Activated CD4-positive, alpha-beta T cell treated with anti-CD3 and anti-CD28 coated beads, Interleukin-2, Interleukin-4, amounts not matched to agents 100 ng/mL and 50 ng/mL, durations not matched to agents 16 hours and 8 hours (primary cell): ENCODE measurements at regions not wholly inside any gene's neighbourhood (a gene's known extent, or its start where the extent isn't known, plus 50 kb on each side); places are given as distances from the start of the nearest gene placed in this dataset.

Experiments
- DNase-seq: peaks from one replicate; pipeline ENCODE4 v3.0.0-alpha.2; 2020; ENCODE audit warnings: low spot score

- DNase-seq: no peak
Measured at GRCh38 chr11:8340296-8340695, 76.6 kb upstream of the LMO1 start.

GRCh38 chr11:8339592-8340022, 75.9 kb upstream of the LMO1 start:
- DNase-seq: no peak

- peak; percentile 25 for DNase-seq
Measured at GRCh38 chr11:8338138-8338537, 74.5 kb upstream of the LMO1 start.

- DNase-seq: no peak
Measured at GRCh38 chr11:8337130-8337795, 73.6 kb upstream of the LMO1 start.

- DNase-seq: no peak
Measured at GRCh38 chr11:8336356-8337129, 72.9 kb upstream of the LMO1 start.

- DNase-seq: no peak
Measured at GRCh38 chr11:8335683-8336082, 72.0 kb upstream of the LMO1 start.

GRCh38 chr11:8335186-8335585, 71.5 kb upstream of the LMO1 start:
- DNase-seq: no peak

GRCh38 chr11:8333811-8334401, 70.2 kb upstream of the LMO1 start:
- no peak for DNase-seq

GRCh38 chr11:8333376-8333775, 69.7 kb upstream of the LMO1 start:
- DNase-seq: no peak

GRCh38 chr11:8332891-8333290, 69.2 kb upstream of the LMO1 start:
- no peak for DNase-seq

- DNase-seq: no peak
Measured at GRCh38 chr11:8332196-8332595, 68.5 kb upstream of the LMO1 start.

- no peak for DNase-seq
Measured at GRCh38 chr11:8331767-8332166, 68.1 kb upstream of the LMO1 start.

- DNase-seq: no peak
Measured at GRCh38 chr11:8330896-8331295, 67.2 kb upstream of the LMO1 start.

GRCh38 chr11:8330404-8330803, 66.7 kb upstream of the LMO1 start:
- DNase-seq: no peak

- no peak for DNase-seq
Measured at GRCh38 chr11:8329847-8330361, 66.2 kb upstream of the LMO1 start.

- no peak for DNase-seq
Measured at GRCh38 chr11:8329336-8329735, 65.7 kb upstream of the LMO1 start.

GRCh38 chr11:8328848-8329330, 65.2 kb upstream of the LMO1 start:
- DNase-seq: peak; percentile 82

- no peak for DNase-seq
Measured at GRCh38 chr11:8328231-8328794, 64.6 kb upstream of the LMO1 start.

- DNase-seq: no peak
Measured at GRCh38 chr11:8327761-8328192, 64.1 kb upstream of the LMO1 start.

GRCh38 chr11:8326337-8326736, 62.7 kb upstream of the LMO1 start:
- no peak for DNase-seq

GRCh38 chr11:8325591-8326304, 62.1 kb upstream of the LMO1 start:
- no peak for DNase-seq
